ENCODE measurements at regions not wholly inside any gene's neighbourhood (a gene's known extent, or its start where the extent isn't known, plus 50 kb on each side); places are given as distances from the start of the nearest gene placed in this dataset.

GRCh38 chr9:116072046-116072445, 81.5 kb upstream of the PAPPA start:
- Histone ChIP-seq H3K79me2 (ENCODE audit: control insufficient read depth, insufficient read depth, low read length) (no peaks in the 10 kb centered on the region), H2AK5ac (ENCODE audit: low read length) (no peak overlapping the region), H3K79me1 (ENCODE audit: low read length) (no peaks in the 10 kb centered on the region), H3K36me3 (ENCODE audit: control insufficient read depth, insufficient read depth, low read length) (no peaks in the 10 kb centered on the region), H3K4me1 (ENCODE audit: control insufficient read depth, low read depth, low read length) (no peaks in the 10 kb centered on the region), H4K5ac (ENCODE audit: low read length) (no peak overlapping the region), H4K8ac (ENCODE audit: low read depth, low read length) (no peak overlapping the region), H3K4me3 (ENCODE audit: low read length) (no peak overlapping the region), H3K23ac (ENCODE audit: low read length) (no peak overlapping the region), H3K9ac (ENCODE audit: low read length) (no peak overlapping the region), H3K27ac (ENCODE audit: low read depth, low read length) (no peak overlapping the region), H3K56ac (ENCODE audit: low read length) (no peak overlapping the region), H3K4ac (ENCODE audit: low read depth, low read length) (no peak overlapping the region), H3K18ac (ENCODE audit: low read length) (no peak overlapping the region), H2BK120ac (ENCODE audit: low read depth, low read length) (no peak overlapping the region), H3K4me2 (ENCODE audit: low read length) (no peak overlapping the region), H2BK5ac (ENCODE audit: low read length) (no peak overlapping the region), H2BK15ac (replicated peaks; ENCODE audit: low read depth) (no peak overlapping the region), H3K27me3 (ENCODE audit: insufficient read depth, low read length, poor library complexity) (no peaks in the 10 kb centered on the region)
- no peak for DNase-seq
- WGBS (ENCODE audit: extremely low coverage, insufficient coverage, low lambda C conversion rate): no CpG with 5 or more reads among the region's 2 CpGs

DNA sequence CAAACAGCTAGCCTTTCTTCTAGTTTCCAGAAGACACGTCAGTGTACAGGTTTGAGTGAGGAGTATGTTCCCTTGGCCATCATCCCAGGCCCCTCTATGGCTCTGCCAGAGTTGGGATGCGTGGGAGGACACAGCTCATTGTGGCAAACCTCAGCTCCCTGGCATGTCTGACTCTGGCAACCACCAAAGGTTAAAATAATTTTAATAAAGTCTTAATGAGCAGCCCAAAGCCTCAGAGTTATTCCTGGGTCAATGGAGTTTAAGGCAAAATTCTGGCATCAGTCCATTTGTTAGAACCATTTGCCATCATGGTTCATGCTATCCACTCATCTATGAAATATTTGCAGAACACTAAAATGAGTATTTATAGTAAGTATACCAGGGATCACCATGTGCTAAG, 79.8 kb upstream of the PAPPA start:
- Histone ChIP-seq H3K79me1 (ENCODE audit: low read length) (no peaks in the 10 kb centered on the region), H3K4me2 (ENCODE audit: low read length) (no peak overlapping the region), H3K4me3 (ENCODE audit: low read length) (no peak overlapping the region), H2AK5ac (ENCODE audit: low read length) (no peak overlapping the region), H3K4ac (ENCODE audit: low read depth, low read length) (no peak overlapping the region), H4K8ac (ENCODE audit: low read depth, low read length) (no peak overlapping the region), H3K27me3 (ENCODE audit: insufficient read depth, low read length, poor library complexity) (no peaks in the 10 kb centered on the region), H3K4me1 (ENCODE audit: control insufficient read depth, low read depth, low read length) (no peaks in the 10 kb centered on the region), H2BK120ac (ENCODE audit: low read depth, low read length) (no peak overlapping the region), H4K5ac (ENCODE audit: low read length) (no peak overlapping the region), H3K9ac (ENCODE audit: low read length) (no peak overlapping the region), H3K23ac (ENCODE audit: low read length) (no peak overlapping the region), H2BK15ac (replicated peaks; ENCODE audit: low read depth) (no peak overlapping the region), H3K36me3 (ENCODE audit: control insufficient read depth, insufficient read depth, low read length) (no peaks in the 10 kb centered on the region), H3K56ac (ENCODE audit: low read length) (no peak overlapping the region), H3K18ac (ENCODE audit: low read length) (no peak overlapping the region), H3K27ac (ENCODE audit: low read depth, low read length) (no peak overlapping the region), H3K79me2 (ENCODE audit: control insufficient read depth, insufficient read depth, low read length) (no peaks in the 10 kb centered on the region), H2BK5ac (ENCODE audit: low read length) (no peak overlapping the region)
- WGBS (ENCODE audit: extremely low coverage, insufficient coverage, low lambda C conversion rate): no CpG with 5 or more reads among the region's 2 CpGs
- no peak for DNase-seq

DNA sequence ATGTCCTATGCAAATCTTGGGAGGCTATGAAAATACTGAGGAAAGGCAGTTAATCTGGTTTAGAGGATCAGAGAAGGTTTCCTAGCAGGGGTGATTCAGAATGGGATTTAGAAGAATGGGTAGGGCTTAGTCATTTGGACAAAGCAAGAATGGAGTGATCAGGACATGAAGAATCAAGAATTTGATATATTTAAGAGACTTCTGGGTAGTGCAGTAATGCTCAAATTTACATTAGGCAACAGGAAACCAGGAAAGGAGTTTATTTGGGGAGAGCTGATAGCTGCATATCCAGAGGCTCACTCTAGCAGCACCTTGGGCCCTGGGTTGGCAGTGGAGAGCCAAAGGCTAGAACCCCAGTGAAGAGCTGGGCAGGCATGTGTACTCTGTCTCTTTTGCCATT, 78.9 kb upstream of the PAPPA start:
- Histone ChIP-seq H3K27ac (ENCODE audit: low read depth, low read length) (no peak overlapping the region), H3K23ac (ENCODE audit: low read length) (no peak overlapping the region), H3K56ac (ENCODE audit: low read length) (no peak overlapping the region), H4K5ac (ENCODE audit: low read length) (no peak overlapping the region), H3K79me1 (ENCODE audit: low read length) (no peaks in the 10 kb centered on the region), H3K27me3 (ENCODE audit: insufficient read depth, low read length, poor library complexity) (no peaks in the 10 kb centered on the region), H4K8ac (ENCODE audit: low read depth, low read length) (no peak overlapping the region), H2AK5ac (ENCODE audit: low read length) (no peak overlapping the region), H3K4ac (ENCODE audit: low read depth, low read length) (no peak overlapping the region), H3K4me1 (ENCODE audit: control insufficient read depth, low read depth, low read length) (no peaks in the 10 kb centered on the region), H3K9ac (ENCODE audit: low read length) (no peak overlapping the region), H3K36me3 (ENCODE audit: control insufficient read depth, insufficient read depth, low read length) (no peaks in the 10 kb centered on the region), H2BK15ac (replicated peaks; ENCODE audit: low read depth) (no peak overlapping the region), H3K18ac (ENCODE audit: low read length) (no peak overlapping the region), H3K4me3 (ENCODE audit: low read length) (no peak overlapping the region), H2BK5ac (ENCODE audit: low read length) (no peak overlapping the region), H2BK120ac (ENCODE audit: low read depth, low read length) (no peak overlapping the region), H3K4me2 (ENCODE audit: low read length) (no peak overlapping the region), H3K79me2 (ENCODE audit: control insufficient read depth, insufficient read depth, low read length) (no peaks in the 10 kb centered on the region)
- DNase-seq: no peak

- Histone ChIP-seq H4K5ac (ENCODE audit: low read length) (no peak overlapping the region), H3K4me3 (ENCODE audit: low read length) (no peak overlapping the region), H3K27ac (ENCODE audit: low read depth, low read length) (no peak overlapping the region), H3K79me1 (ENCODE audit: low read length) (no peaks in the 10 kb centered on the region), H2AK5ac (ENCODE audit: low read length) (no peak overlapping the region), H3K4me2 (ENCODE audit: low read length) (no peak overlapping the region), H3K23ac (ENCODE audit: low read length) (no peak overlapping the region), H3K4ac (ENCODE audit: low read depth, low read length) (no peak overlapping the region), H3K79me2 (ENCODE audit: control insufficient read depth, insufficient read depth, low read length) (no peaks in the 10 kb centered on the region), H4K8ac (ENCODE audit: low read depth, low read length) (no peak overlapping the region), H3K9ac (ENCODE audit: low read length) (no peak overlapping the region), H3K56ac (ENCODE audit: low read length) (no peak overlapping the region), H3K4me1 (ENCODE audit: control insufficient read depth, low read depth, low read length) (no peaks in the 10 kb centered on the region), H3K27me3 (ENCODE audit: insufficient read depth, low read length, poor library complexity) (no peaks in the 10 kb centered on the region), H2BK15ac (replicated peaks; ENCODE audit: low read depth) (no peak overlapping the region), H3K36me3 (ENCODE audit: control insufficient read depth, insufficient read depth, low read length) (no peaks in the 10 kb centered on the region), H2BK5ac (ENCODE audit: low read length) (no peak overlapping the region), H3K18ac (ENCODE audit: low read length) (no peak overlapping the region), H2BK120ac (ENCODE audit: low read depth, low read length) (no peak overlapping the region)
- no CpG with 5 or more reads among the region's 5 CpGs for WGBS (ENCODE audit: extremely low coverage, insufficient coverage, low lambda C conversion rate)
- no peak for DNase-seq
These were observed 78.4 kb upstream of the PAPPA start for GRCh38 chr9:116075191-116075590.

DNA sequence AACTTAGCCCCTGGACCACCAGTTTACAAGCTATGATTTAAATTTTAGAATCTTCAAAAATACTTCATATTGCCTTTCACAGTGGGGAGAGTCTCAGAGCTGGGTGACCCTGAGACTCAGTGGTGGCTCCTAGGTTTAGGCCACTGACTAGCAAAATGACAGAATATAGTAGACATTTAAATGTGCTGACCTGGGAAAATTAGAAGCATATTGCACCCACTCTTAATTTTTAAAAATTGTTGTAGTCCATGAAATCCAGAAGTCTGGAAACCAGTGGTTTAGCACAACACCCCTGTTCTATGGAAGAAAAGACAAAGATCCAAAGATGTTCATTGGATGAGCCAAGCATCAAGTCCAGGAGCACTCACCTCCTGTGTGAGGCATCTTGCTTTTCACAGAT, 75.0 kb upstream of the PAPPA start:
- no peak overlapping the region for H3K4ac ChIP-seq (ENCODE audit: low read depth, low read length)
- H3K4me3 ChIP-seq (ENCODE audit: low read length): no peak overlapping the region
- no peak overlapping the region for H2BK5ac ChIP-seq (ENCODE audit: low read length)
- no peak overlapping the region for H3K56ac ChIP-seq (ENCODE audit: low read length)
- H2BK120ac ChIP-seq (ENCODE audit: low read depth, low read length): no peak overlapping the region
- H4K5ac ChIP-seq (ENCODE audit: low read length): no peak overlapping the region
- no peak overlapping the region for H3K23ac ChIP-seq (ENCODE audit: low read length)
- no peak overlapping the region for H3K27ac ChIP-seq (ENCODE audit: low read depth, low read length)
- H3K9ac ChIP-seq (ENCODE audit: low read length): no peak overlapping the region
- H3K18ac ChIP-seq (ENCODE audit: low read length): no peak overlapping the region
- no peak overlapping the region for H2BK15ac ChIP-seq (replicated peaks; ENCODE audit: low read depth)
- H3K79me2 ChIP-seq (ENCODE audit: control insufficient read depth, insufficient read depth, low read length): no peaks in the 10 kb centered on the region
- no peaks in the 10 kb centered on the region for H3K27me3 ChIP-seq (ENCODE audit: insufficient read depth, low read length, poor library complexity)
- H4K8ac ChIP-seq (ENCODE audit: low read depth, low read length): no peak overlapping the region
- no peaks in the 10 kb centered on the region for H3K36me3 ChIP-seq (ENCODE audit: control insufficient read depth, insufficient read depth, low read length)
- H3K79me1 ChIP-seq (ENCODE audit: low read length): no peaks in the 10 kb centered on the region
- H2AK5ac ChIP-seq (ENCODE audit: low read length): no peak overlapping the region
- no peak for DNase-seq
- no peak overlapping the region for H3K4me2 ChIP-seq (ENCODE audit: low read length)
- no peaks in the 10 kb centered on the region for H3K4me1 ChIP-seq (ENCODE audit: control insufficient read depth, low read depth, low read length)

DNA sequence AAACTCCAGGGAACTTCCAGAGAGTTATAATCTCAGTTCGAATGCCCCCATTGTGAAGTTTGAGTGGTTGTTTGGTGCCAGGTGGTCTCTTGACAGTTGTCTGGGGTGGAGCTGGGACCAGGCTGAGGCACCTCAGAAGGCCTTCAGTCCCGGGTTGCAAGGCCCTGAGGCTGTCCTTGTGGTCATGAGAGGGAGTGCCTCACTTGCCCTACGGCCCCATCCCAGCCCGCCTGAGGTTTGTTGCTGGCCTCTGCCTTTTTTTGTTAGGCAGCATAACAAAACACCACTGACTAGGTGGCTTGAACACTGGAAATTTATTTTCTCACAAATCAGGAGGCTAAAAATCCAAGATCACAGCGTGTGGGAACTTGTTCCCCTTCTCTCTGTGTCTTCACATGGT, 73.0 kb upstream of the PAPPA start:
- Histone ChIP-seq H4K8ac (ENCODE audit: low read depth, low read length) (no peak overlapping the region), H2BK5ac (ENCODE audit: low read length) (no peak overlapping the region), H3K9ac (ENCODE audit: low read length) (no peak overlapping the region), H2BK120ac (ENCODE audit: low read depth, low read length) (no peak overlapping the region), H2BK15ac (replicated peaks; ENCODE audit: low read depth) (no peak overlapping the region), H3K4ac (ENCODE audit: low read depth, low read length) (no peak overlapping the region), H3K23ac (ENCODE audit: low read length) (no peak overlapping the region), H4K5ac (ENCODE audit: low read length) (no peak overlapping the region), H2AK5ac (ENCODE audit: low read length) (no peak overlapping the region), H3K4me2 (ENCODE audit: low read length) (no peak overlapping the region), H3K79me2 (ENCODE audit: control insufficient read depth, insufficient read depth, low read length) (no peaks in the 10 kb centered on the region), H3K79me1 (ENCODE audit: low read length) (no peaks in the 10 kb centered on the region), H3K27ac (ENCODE audit: low read depth, low read length) (no peak overlapping the region), H3K36me3 (ENCODE audit: control insufficient read depth, insufficient read depth, low read length) (no peaks in the 10 kb centered on the region), H3K56ac (ENCODE audit: low read length) (no peak overlapping the region), H3K4me3 (ENCODE audit: low read length) (no peak overlapping the region), H3K4me1 (ENCODE audit: control insufficient read depth, low read depth, low read length) (no peaks in the 10 kb centered on the region), H3K18ac (ENCODE audit: low read length) (no peak overlapping the region), H3K27me3 (ENCODE audit: insufficient read depth, low read length, poor library complexity) (no peaks in the 10 kb centered on the region)
- no peak for DNase-seq
- no CpG with 5 or more reads among the region's 5 CpGs for WGBS (ENCODE audit: extremely low coverage, insufficient coverage, low lambda C conversion rate)
